NCI-H524 (cell line): ENCODE measurements at regions not wholly inside any gene's neighbourhood (a gene's known extent, or its start where the extent isn't known, plus 50 kb on each side); places are given as distances from the start of the nearest gene placed in this dataset.

ENCODE experiments used
- DNase-seq, 2 experiments: peaks; one replicate each; lab custom pipeline; 2025; lab: John Stamatoyannopoulos, UW

DNA sequence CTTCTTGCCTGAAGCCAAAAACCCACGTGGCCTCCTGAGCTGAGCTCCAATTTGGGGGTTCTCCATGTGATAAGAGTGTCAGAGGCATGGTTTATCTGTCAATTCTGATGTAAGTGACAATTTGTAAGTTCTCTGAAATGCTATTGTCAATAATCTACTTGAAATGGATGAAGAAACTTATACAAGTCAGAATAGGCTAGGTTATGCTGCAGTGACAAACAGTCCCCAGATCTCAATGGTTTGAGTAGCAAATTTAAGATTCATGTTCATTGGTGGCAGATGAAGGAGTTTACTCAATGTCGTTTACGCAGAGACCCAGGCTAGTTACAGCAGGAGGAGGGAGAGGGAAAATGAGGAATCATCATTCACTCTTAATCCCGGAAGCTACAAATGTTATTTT is 352.4 kb downstream of the KIF16B start:
- DNase-seq, result no peak

DNA sequence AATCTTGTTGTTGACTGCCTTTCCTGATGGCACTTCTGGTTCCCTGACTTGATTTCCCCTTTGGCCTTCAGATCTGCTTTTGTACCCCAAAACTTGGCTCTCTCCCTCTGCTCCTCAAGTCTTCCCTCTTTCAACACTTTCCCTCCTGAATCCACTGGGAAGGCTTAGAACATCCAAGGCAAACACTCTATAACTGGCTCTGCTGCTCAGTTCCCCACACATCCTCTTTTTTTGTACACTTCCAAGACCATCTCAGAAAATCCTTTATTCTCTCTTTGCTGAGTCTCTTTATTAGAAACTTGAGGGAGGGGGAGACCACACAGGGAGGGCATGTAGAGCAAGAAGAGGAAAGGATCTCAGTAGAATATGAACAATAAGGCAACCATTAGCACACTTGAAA is 354.1 kb downstream of the KIF16B start:
- DNase-seq, result no peak

DNA sequence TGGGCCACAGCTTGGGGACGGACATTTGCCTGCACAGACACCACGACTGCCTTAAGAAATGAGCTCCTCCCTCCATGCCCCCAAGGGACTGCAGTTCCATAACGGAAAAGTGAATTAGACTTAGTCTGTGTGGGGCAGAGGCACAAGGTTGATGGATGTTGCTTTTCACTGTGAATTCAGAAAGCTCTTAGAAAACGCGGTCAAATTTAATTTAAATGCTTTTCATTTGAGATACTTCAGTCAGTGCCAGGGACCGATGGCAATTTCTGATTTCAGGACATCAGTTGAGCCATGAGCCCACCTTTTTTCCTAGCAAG is 356.4 kb downstream of the KIF16B start:
- DNase-seq, result no peak

DNA sequence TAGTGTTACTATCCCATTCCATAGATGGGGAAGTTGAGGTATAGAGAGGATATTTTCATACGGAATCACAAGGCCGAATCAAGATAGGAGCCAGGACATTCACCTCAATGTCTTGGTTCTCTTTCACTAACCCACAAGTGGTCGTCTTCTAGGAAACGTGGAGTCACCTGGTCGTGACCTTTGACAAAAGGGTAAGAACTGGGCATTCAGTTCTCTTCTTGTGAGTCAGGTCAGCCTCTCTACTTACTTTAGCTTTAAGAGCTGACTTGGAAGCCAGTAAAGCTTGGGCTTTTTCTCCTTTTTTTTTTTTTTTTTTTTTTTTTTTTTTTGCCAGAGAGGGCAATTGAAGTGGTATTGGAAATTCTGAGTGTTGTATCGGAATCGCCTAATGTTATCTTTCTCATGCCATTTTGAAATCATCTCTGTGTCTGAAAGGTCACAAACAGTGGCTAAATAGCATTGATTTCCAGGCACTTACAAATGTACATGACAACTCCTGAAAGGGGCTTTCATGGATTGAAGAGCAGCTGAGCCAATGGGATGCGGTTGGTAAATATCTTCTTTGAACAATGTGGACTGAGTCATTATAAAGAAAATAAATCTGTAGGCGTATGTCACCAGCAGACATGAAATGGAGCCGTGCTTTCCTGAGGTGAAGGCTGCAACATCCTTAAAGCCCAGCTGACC is 356.9 kb downstream of the KIF16B start:
- no peak for DNase-seq

DNA sequence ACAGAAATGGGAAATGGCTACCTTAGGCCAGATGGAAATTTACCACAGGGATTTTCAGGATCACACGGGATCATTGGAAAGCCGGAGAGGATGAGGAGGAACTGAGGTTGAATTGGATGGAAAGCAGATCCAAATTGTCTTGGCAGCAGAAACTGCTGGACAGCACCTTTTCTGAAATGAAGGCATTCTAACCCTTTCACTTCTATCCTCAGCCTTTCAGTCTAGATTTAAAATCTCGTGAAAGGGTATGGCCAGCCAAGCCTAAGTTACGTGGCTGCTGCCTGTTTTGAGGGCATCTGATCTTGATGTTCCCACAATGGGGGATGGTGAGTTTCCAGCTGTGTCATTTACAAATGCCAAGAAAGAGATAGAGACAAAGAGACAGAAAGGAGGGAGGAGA is 358.2 kb downstream of the KIF16B start:
- no peak for DNase-seq

DNA sequence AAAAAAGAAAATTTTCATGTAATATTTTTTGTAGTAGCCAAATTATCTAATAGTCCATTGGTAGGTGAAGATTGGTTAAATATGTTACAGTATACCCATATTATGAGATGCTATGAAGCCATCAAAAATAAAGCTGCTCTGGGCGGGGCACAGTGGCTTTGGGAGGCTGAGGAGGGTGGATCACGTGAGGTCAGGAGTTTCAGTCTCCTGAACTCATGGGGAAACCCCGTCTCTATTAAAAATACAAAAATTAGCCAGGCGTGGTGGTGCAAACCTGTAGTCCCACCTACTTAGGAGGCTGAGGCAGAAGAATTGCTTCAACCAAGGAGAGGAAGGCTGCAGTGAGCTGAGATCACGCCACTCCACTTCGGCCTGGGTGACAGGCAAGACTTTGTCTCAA is 360.5 kb downstream of the KIF16B start:
- no peak for DNase-seq

DNA sequence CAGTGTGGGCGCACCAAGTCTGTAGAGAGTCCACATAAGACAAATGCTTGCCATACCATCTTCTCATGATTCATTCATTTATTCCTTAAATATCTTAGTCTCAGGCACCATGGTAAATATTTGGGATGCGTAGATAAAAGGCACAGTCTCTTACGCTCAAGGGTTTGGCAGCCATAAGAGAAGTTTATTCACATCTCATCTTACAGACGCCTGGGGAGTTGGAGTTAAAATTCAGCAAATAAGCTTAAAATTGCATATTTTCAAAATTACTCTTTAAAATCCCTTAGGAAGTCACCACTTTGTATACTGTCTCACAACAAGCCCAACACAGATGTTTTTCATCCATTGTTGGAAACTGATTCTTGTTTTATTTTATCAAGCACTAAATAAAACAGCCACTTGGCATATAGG is 363.3 kb downstream of the KIF16B start:
- DNase-seq, result no peak

DNA sequence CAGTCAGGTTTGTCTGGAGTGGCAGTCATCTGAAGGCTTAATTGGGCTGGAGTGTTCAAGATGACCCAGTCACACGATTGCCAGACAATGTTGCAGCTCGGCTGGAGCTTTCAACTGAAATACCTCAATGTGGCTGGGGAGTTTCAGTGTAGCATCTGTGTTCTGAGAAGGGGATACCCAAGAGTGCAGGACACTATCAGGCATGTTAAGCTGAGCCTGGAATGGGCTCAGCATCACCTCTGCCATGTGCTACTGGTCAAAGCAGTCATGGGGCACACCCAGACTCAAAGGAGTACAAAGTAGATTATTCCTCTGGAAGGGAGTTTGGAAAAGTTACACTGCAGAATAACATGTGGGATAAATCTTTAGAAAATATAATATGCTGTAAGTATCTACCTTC is 363.9 kb downstream of the KIF16B start:
- DNase-seq, result no peak

DNA sequence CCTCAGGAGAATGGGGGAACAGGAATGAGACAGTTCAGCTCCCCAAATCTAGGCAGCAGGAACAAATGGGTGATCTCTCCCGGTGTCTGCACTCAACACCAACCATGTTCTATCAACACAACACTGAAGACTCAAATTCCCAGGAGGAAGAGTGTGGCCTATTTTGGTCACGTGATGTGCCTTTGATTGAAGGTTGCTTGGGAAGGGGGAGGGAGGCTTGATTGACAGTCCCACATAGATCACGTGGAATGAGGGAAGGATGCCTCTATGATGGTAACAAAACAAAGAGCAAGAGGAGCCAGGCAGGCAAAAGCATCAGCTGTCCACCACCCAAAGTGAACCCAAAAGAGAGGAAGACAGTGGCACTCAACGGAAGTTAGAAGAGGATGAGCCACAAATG is 364.8 kb downstream of the KIF16B start:
- DNase-seq, result no peak

DNA sequence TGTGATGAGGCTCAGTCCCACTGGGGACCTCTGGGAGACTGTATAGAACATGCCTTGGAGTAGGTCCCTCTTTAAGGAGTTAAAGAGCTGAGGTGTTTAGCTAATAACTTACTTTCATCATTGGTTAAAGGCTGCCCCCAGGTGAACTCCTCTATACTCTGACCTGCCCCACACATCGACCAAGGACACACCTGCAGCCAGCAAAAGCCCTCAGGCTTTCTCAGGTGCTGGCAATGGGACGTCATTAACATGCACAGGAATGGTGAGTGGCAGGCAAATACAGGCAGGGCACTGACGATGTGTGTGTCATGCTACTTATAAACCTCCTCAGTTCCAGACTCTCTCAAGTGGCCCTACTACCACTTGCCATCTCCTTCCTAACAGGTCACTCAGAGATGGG is 366.4 kb downstream of the KIF16B start:
- DNase-seq, result no peak

DNA sequence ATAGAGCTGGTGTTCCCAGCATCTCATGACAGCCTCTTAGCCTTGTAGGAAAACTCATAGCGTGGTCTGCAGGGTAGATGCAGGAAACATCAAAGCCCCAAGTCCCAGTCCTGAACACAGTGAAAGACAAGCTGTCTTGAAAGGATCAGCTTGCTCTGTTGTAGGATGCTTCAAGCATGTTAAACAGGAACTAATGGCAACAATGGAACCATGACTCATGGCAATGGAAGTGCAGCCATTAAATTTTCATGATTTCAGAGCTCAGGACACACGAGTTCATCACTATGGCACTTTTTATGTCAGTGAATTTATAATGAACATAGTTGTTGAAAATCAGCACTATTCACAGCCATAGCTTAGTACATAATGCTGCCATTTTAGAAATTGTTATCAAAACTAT is 367.7 kb downstream of the KIF16B start:
- no peak for DNase-seq

DNA sequence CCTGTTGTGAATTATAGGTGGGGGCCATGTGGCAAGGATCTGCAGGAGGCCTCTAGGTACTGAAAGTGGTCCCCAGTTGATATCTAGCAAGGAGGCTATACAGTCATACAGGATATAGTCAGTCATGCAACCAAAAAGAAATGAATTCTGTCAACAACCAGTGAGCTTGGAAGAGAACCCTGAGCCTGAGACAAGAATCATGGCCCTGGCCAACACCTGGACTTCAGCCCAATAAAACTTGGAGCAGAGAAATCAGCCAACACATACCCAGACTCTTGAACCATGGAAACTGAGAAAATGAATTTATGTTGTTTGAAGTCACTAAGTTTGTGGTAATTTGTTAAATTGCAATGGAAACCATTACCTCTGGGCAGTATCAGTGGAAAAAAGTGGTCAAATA is 370.2 kb downstream of the KIF16B start:
- no peak for DNase-seq

DNA sequence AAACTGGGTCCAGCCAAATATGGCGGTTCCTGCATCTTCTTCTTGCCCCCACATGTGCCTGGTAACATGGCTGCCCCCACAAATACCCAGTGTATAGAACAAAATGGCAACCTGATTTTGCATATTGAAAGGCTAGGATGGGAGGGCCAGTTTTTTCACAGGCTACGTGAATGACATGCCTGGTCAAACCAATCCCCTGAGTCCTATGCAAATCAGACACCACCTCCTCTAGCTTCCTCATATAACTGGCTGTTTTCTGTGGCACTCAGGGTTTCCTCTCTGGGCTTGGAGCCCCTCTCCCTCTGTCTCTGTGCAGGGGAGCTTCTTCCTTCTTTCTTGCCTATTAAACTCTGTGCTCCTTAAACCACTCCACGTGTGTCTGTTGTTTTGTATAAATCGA is 372.1 kb downstream of the KIF16B start:
- no peak for DNase-seq

DNA sequence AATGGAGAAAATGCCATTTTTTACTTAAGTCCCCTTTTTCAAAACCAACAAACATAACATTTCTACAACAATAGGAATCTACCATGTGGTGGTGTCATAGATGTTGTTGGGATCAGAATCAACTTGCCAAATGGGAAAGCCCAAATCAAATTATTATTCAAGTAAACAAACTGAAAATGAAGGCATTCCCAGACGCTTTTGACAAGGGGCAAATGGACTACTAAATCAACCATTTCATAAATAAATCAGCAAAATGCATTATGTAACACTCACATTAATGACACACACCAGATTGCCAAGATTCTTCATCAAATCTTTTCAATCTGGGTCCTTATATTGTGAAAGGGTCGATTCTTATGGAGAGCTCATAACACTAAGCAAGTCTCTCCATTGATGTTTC is 375.6 kb downstream of the KIF16B start:
- DNase-seq, result no peak

DNA sequence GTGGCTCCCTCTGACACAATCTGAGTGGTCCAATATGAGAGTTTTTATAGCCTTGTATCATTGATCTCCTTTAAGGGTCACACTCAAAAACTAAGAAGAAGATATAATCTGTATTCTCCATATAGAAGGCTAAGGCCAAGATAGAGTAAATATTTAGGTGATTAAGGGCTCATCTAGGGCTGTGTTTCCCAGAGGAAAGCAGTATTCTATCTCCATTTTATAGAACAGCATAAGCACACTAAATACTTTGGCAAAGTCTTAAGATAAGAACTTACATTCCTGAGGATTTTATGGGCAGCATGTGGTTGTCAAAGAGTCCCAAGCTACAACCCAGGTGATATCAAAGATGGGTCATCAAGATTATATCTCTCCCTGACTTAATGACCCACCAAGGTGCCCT is 377.6 kb downstream of the KIF16B start:
- DNase-seq, result no peak

DNA sequence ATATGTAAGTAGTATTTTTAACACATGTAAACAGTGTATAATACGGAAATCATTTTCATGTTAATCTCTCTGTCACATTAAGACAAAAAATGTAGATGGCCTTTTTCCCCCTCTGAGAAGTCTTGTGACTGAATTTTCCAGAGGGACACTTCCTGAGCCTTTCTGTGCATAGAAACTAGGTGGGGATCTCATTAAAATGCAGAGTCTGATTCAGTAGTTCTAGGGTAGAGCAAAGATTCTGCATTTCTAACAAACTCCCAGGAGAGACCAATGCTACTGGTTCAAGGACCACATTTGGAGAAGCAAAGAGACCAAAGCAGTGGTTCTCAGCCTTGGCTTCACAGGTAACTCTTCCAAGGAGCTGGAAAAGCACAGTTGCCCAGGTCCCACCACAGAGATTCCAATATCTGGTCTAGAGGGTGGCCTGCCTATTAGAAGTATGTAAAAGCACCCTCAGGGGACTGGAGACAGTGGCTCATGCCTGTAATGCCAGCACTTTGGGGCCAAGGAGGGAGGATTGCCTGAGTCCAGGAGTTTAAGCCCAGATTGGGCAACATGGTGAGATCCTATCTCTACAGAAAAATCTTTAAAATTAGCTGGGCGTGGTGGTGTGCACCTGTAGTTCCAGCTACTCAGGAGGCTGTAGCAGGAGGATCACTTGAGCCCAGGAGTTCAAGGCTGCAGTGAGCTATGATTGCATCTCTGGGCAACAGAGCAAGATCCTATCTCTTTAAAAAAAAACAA is 378.5 kb downstream of the KIF16B start:
- no peak for DNase-seq

DNA sequence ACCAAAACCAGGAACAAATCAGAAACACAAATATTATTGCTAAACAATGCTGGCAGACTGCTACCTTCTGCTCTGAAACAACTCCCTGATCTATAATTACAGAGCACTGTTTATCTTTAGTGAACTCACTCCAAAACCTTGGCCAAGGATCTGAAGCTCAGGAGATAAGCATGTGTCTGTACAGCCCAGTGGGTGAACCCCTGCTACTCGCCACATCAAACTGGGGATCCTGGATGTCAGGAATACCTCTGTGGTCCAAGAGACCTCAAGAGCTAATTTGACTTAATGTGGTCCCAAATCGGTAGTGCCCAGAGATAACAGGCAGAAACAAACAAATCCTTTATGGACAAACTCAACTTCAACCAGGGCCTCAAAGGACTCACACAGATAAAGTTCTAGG is 381.8 kb downstream of the KIF16B start:
- DNase-seq, result no peak

DNA sequence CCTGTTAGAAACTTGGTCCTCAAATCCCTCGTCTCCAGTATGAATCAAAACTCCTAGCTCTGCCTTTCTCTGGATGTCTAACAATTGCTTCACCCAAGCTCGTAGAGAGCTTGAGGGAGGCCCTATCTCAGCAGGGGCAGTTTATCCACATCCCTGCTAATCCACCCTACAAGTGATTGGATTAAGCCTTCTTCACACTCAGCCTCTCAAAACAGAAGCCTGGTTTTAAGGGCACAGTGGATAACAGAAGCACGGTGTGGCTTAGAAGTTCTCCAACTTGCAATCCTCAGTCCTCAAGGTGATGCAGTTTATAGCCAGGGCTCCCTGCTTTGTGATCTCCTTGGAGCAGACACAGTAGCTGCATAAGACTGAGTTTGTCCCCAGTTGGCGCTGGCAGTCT is 383.9 kb downstream of the KIF16B start:
- peak; percentile 80 to 95 for DNase-seq

DNA sequence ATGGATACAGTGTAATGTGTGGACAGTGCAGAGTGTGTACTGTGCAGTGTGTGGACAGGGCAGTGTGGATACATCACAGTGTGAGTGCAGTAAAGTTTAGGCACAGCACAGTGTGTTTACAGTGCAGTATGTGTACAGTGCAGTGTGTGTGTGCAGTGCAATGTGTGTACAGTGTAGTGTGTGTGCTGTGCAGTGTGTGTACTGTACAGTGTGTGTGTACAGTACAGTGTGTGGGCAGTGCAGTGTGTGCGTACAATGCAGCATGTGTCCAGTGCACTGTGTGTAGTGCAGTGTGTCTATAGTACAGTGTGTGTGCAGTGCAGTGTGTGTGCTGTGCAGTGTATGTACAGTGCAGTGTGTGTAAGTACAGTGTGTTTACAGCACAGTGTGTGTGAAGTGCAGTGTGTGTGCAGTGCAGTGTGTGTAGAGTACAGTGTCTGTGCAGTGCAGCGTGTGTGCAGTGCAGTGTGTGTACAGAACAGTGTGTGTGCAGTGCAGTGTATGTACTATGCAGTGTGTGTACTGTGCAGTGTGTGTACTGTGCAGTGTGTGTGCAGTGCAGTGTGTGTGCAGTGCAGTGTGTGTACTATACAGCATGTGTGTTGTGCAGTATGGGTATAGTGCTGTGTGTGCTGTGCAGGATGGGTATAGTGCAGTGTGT is 385.2 kb downstream of the KIF16B start:
- DNase-seq, result no peak

DNA sequence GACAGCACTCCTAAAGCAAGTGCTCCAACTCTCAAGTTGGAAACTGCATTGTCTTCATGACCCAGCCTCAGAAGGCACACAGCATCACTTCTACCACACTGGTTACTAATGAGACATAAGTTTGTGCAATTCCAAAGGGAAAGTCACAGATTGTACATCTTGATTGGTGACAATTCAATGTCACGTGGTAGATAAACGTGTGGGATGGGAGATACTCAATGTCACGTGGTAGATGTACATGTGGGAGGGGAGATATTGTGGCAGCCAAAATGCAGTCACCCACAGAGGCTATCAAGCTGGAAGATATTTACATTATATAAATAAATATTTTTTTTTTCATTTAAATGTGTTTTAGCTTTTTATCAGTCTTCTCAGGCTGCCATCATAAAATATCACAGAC is 393.3 kb downstream of the KIF16B start:
- DNase-seq, result no peak

DNA sequence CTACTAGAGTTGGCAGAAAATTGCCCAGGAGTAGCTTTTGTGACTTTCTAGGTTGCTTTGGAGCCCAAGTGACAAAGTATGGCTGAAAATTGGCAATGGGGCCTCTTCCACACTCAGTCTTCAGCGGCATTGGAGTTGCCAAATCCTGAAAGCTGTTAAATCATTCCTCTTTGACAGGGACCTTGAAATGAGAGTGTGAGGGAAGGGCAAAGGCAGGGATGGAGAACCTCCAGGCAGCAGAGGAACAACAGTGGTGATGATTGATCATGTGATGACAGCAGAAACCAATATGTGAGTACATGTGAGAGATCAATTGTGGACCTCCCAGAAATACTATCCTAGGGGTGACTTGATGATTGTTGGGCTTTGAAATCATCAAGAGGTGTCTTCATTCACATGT is 393.9 kb downstream of the KIF16B start:
- DNase-seq, result no peak

DNA sequence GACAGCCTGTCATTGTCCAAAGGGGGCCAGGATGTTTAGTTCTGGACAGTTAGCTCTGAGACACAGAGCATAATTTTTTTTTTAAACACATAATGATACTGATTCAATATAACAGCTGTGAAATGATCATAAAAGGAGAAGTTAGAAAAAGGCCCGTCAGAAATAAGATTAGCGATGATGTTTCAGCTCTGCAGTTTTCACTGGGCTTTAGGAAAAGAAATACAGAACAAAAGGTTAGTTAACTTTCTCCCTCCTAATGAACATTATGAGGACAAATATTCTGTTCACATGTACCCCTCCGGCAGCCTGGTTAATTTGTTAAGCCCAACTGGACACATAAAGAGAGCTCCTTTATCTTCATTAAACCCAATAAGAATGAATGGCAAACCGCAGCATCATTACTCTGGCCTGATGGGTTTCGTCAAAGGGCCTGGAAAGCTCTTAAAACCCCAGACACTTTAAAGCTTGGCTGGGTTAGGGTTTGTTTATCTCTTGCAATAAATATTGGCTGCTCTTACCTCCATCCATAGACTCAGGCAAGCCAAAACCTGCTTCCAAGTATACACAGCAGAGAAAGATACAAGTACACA is 394.6 kb downstream of the KIF16B start:
- no peak for DNase-seq

DNA sequence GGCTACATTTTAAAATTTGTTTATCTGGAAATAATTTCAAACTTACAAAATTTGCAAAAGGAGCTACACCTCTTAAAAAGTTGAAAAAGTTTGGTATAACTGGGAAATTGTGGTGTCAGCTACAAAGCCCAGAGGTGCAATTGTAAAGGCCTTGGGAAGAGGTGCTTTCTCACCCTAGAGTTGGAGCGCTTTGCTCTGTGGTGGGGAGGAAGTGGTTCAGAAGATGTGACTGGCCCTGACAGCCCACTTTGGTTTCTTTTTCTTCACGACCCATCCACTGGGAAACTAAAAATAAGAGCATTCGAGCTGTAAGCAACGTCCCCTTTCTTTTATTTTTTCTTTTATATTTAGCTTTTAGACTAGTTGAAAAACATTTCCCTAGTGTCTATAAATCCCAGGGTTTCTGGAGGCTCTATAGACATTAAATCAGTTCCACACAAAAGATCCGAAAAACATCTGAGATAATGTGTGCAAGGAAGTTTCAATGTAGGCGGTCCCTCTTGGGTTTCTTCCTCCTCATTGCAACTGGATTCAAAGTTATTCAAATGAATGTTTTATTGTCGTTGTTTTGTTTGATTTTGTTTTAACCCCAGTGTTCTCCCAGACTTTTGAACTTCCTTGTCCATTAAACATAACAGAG is 397.8 kb downstream of the KIF16B start:
- DNase-seq, result no peak
